ENCODE measurements at regions not wholly inside any gene's neighbourhood (a gene's known extent, or its start where the extent isn't known, plus 50 kb on each side); places are given as distances from the start of the nearest gene placed in this dataset.

DNA sequence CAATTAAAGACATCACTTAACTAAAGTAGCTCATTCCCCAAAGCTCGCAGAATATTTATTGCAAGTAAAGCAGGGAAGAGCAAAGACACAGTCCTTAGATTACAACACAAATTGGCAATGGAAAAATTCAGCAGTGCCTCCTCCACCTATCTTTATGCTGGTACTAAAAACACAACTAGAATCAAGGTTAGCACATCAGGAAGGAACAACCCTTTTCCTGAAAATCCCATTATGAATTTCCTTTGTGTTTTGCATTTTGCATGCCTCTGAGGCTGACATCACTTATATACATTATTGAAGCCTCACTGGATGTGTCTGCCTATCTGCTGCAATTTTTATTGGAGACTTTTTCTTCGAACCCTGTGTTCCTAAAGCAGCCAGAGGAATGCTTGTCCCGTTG is 193.8 kb upstream of the STK17B start:
- peaks cover 4% of the 10 kb centered on the region for H3K27me3 Mint-ChIP-seq (ENCODE audit: low read depth, poor library complexity)

DNA sequence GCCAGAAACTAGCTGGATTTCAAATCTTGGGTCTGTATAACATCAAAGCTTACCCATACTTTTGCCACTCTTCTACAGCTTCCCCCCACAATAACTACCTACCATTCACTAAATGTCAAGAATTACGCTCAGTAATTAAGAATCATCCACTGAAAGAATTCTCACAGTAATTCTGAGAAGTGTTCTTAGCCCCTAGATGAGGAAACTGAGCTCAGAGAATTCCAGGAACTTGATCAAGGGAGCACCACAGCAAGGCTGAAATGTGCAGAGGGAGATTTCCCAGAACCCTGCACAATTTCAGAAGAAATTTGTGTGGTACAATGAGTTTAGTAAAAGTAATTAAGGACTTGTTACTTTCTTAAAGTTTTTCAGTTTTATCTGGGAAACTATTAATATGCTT is 194.5 kb upstream of the STK17B start:
- DNase-seq: no peak
- peaks cover 19% of the 10 kb centered on the region for H3K9me3 Mint-ChIP-seq
- H3K36me3 Mint-ChIP-seq (ENCODE audit: low read depth): peaks cover 21% of the 10 kb centered on the region
- TF ChIP-seq, protein P1, sequence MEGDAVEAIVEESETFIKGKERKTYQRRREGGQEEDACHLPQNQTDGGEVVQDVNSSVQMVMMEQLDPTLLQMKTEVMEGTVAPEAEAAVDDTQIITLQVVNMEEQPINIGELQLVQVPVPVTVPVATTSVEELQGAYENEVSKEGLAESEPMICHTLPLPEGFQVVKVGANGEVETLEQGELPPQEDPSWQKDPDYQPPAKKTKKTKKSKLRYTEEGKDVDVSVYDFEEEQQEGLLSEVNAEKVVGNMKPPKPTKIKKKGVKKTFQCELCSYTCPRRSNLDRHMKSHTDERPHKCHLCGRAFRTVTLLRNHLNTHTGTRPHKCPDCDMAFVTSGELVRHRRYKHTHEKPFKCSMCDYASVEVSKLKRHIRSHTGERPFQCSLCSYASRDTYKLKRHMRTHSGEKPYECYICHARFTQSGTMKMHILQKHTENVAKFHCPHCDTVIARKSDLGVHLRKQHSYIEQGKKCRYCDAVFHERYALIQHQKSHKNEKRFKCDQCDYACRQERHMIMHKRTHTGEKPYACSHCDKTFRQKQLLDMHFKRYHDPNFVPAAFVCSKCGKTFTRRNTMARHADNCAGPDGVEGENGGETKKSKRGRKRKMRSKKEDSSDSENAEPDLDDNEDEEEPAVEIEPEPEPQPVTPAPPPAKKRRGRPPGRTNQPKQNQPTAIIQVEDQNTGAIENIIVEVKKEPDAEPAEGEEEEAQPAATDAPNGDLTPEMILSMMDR (IDR thresholded peaks at IDR 0.05): no peak
- no peak overlapping the region for H3K4me3 Mint-ChIP-seq
- H3K27me3 Mint-ChIP-seq (ENCODE audit: low read depth, poor library complexity): peaks cover 4% of the 10 kb centered on the region
- peaks cover 9% of the 10 kb centered on the region for H3K4me1 Mint-ChIP-seq
- no peak overlapping the region for H3K27ac Mint-ChIP-seq

More for the DNA sequence above, 193.8 kb upstream of the STK17B start:
- H3K36me3 Mint-ChIP-seq (ENCODE audit: low read depth): peaks cover 21% of the 10 kb centered on the region
- DNase-seq: no peak
- H3K9me3 Mint-ChIP-seq: peaks cover 19% of the 10 kb centered on the region
- H3K4me1 Mint-ChIP-seq: peaks cover under 1% of the 10 kb centered on the region
- no peak overlapping the region for H3K4me3 Mint-ChIP-seq
- TF ChIP-seq, protein P1 (IDR thresholded peaks at IDR 0.05): no peak
- H3K27ac Mint-ChIP-seq: no peak overlapping the region

GRCh38 chr2:196367633-196368032 is 196.3 kb upstream of the STK17B start:
- Mint-ChIP-seq H3K9me3 (peaks cover 19% of the 10 kb centered on the region), H3K27me3 (ENCODE audit: low read depth, poor library complexity) (peaks cover 4% of the 10 kb centered on the region), H3K27ac (no peak overlapping the region), H3K4me3 (no peak overlapping the region), H3K4me1 (peaks cover 9% of the 10 kb centered on the region), H3K36me3 (ENCODE audit: low read depth) (peaks cover 21% of the 10 kb centered on the region)
- TF ChIP-seq, protein P1 (IDR thresholded peaks at IDR 0.05): no peak
- DNase-seq: no peak

- Mint-ChIP-seq H3K36me3 (ENCODE audit: low read depth) (peaks cover 21% of the 10 kb centered on the region), H3K4me1 (peaks cover 9% of the 10 kb centered on the region), H3K27me3 (ENCODE audit: low read depth, poor library complexity) (no peaks in the 10 kb centered on the region), H3K27ac (no peak overlapping the region), H3K4me3 (no peak overlapping the region), H3K9me3 (peaks cover 19% of the 10 kb centered on the region)
- TF ChIP-seq, protein P1 (IDR thresholded peaks at IDR 0.05): no peak
- DNase-seq: no peak
These were observed 197.3 kb upstream of the STK17B start for GRCh38 chr2:196368546-196369225.

- peaks cover 25% of the 10 kb centered on the region for H3K36me3 Mint-ChIP-seq (ENCODE audit: low read depth)
- no peak for DNase-seq
- H3K27ac Mint-ChIP-seq: no peak overlapping the region
- TF ChIP-seq, protein P1 (IDR thresholded peaks at IDR 0.05): no peak
- H3K27me3 Mint-ChIP-seq (ENCODE audit: low read depth, poor library complexity): no peaks in the 10 kb centered on the region
- H3K4me3 Mint-ChIP-seq: no peak overlapping the region
- peaks cover 19% of the 10 kb centered on the region for H3K9me3 Mint-ChIP-seq
- peaks cover 9% of the 10 kb centered on the region for H3K4me1 Mint-ChIP-seq
These were observed 198.6 kb upstream of the STK17B start for GRCh38 chr2:196369967-196370366.

DNA sequence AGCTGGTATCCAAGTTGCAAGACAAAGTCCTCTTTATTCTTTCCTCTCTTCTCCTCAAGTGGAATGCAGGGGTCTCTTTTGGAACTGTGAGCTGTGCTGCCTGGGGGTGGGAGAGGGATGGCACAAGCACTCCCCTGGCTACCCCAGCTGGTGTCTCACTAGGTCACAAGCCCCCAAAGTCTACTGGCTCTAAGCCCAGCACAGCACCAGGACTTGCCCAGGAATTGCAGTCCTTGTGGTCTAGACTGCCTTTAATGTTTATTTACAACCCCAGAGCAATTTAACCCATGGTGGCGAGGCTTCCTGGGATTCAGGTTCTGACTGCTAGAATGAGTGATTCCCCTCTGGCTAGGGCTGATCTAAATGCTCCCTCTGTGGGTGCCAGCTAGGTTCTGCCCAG is 199.0 kb upstream of the STK17B start:
- Mint-ChIP-seq H3K27ac (peak overlapping the region; percentile 79), H3K36me3 (ENCODE audit: low read depth) (peaks cover 25% of the 10 kb centered on the region), H3K4me3 (no peak overlapping the region), H3K9me3 (peaks cover 19% of the 10 kb centered on the region), H3K4me1 (peaks cover 9% of the 10 kb centered on the region), H3K27me3 (ENCODE audit: low read depth, poor library complexity) (no peaks in the 10 kb centered on the region)
- no peak for DNase-seq
- TF ChIP-seq, protein P1 (IDR thresholded peaks at IDR 0.05): no peak
